ENCODE measurements at regions not wholly inside any gene's neighbourhood (a gene's known extent, or its start where the extent isn't known, plus 50 kb on each side); places are given as distances from the start of the nearest gene placed in this dataset.
"Not testable (repeated sequence)": the region's sequence is repeated elsewhere in the genome, so short reads cannot be mapped to it uniquely, and the experiment has no call there.

DNA sequence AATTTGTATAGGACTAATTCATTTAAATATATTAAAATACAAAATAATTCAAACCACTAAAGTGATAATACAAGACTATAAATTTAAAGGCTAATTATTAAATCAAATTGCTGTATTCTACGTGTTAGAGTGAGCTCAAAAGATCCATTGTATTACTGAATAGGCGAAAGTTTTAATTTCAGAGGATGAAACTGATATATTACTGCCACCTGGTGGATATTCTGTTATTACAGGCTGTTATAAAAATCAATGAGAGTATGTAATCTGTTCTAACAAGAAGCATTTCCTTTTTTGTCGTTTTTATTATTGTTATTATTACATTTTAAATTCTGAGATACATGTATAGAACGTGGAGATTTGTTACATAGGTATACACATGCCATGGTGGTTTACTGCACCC, 1239.6 kb upstream of the USP9Y start:
- FAIRE-seq; DNase-seq (ENCODE audit: insufficient read length, low spot score): not testable (repeated sequence)

DNA sequence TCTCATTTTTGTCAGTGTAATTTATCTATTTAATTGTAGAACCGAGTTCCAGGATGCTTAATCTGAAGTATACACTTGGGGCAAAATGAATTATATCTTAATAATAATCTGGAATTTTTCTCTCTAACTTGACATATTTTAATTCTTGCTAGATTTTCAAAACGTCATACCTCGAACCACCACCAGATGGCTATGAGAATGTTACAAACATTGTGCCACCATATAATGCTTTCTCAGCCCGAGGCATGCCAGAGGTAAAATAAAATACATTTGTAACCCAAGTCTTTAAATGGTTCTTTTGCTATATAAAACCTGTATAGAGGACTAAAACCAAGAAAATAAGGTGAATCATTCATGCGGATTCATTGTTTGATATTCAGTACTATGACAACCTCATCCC, 1234.3 kb upstream of the USP9Y start:
- not testable (repeated sequence) for FAIRE-seq; DNase-seq (ENCODE audit: insufficient read length, low spot score)
- TF ChIP-seq, protein P1, sequence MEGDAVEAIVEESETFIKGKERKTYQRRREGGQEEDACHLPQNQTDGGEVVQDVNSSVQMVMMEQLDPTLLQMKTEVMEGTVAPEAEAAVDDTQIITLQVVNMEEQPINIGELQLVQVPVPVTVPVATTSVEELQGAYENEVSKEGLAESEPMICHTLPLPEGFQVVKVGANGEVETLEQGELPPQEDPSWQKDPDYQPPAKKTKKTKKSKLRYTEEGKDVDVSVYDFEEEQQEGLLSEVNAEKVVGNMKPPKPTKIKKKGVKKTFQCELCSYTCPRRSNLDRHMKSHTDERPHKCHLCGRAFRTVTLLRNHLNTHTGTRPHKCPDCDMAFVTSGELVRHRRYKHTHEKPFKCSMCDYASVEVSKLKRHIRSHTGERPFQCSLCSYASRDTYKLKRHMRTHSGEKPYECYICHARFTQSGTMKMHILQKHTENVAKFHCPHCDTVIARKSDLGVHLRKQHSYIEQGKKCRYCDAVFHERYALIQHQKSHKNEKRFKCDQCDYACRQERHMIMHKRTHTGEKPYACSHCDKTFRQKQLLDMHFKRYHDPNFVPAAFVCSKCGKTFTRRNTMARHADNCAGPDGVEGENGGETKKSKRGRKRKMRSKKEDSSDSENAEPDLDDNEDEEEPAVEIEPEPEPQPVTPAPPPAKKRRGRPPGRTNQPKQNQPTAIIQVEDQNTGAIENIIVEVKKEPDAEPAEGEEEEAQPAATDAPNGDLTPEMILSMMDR (IDR thresholded peaks at IDR 0.05; ENCODE audit: insufficient read depth, missing control alignments): peak; percentile 11

More for the DNA sequence above, 1239.6 kb upstream of the USP9Y start:
- TF ChIP-seq, protein P1 (IDR thresholded peaks at IDR 0.05; ENCODE audit: insufficient read depth, missing control alignments): peak; percentile 22
